ENCODE measurements at regions not wholly inside any gene's neighbourhood (a gene's known extent, or its start where the extent isn't known, plus 50 kb on each side); places are given as distances from the start of the nearest gene placed in this dataset.

GRCh38 chr5:97501286-97501964, 318.4 kb upstream of the RIOK2 start:
- no peak for TF ChIP-seq CTCF (IDR thresholded peaks at IDR 0.05; ENCODE audit: poor library complexity, severe bottlenecking)
- TF ChIP-seq RAD21 (conservative IDR thresholded peaks at IDR 0.05): no peak
- no peak for TF ChIP-seq POLR2AphosphoS5 (IDR thresholded peaks at IDR 0.05)
- TF ChIP-seq EP300 (conservative IDR thresholded peaks at IDR 0.05; ENCODE audit: poor library complexity, severe bottlenecking): no peak
